ENCODE measurements at regions not wholly inside any gene's neighbourhood (a gene's known extent, or its start where the extent isn't known, plus 50 kb on each side); places are given as distances from the start of the nearest gene placed in this dataset.

DNA sequence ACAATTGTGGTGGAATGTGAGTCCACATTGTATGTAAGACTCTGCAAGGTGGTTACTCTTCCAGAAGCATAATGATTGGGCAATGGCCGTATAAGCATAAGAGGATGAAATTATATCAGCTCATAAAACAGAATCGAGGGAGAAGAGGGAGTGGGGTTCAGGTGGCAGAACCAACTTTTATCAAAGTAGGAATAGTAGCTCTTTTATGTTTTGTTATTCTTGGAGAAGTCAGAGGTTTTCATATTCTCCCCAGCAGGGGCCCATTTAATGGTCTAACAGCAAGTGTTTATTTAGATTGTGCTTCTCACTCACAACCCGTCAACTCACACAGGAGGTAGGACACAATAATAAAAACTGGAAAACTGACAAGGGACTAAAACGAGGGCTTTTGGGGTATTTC, 291.3 kb upstream of the CD180 start:
- no peak for TF ChIP-seq GLIS2 (tag by site-specific recombination; IDR thresholded peaks at IDR 0.05)
- TF ChIP-seq BCL11A (tag by site-specific recombination; IDR thresholded peaks at IDR 0.05; ENCODE audit: low read depth): 0 out of 2 replicates have a peak, but pooled peaks have one; percentile 59
- TF ChIP-seq, protein P1, sequence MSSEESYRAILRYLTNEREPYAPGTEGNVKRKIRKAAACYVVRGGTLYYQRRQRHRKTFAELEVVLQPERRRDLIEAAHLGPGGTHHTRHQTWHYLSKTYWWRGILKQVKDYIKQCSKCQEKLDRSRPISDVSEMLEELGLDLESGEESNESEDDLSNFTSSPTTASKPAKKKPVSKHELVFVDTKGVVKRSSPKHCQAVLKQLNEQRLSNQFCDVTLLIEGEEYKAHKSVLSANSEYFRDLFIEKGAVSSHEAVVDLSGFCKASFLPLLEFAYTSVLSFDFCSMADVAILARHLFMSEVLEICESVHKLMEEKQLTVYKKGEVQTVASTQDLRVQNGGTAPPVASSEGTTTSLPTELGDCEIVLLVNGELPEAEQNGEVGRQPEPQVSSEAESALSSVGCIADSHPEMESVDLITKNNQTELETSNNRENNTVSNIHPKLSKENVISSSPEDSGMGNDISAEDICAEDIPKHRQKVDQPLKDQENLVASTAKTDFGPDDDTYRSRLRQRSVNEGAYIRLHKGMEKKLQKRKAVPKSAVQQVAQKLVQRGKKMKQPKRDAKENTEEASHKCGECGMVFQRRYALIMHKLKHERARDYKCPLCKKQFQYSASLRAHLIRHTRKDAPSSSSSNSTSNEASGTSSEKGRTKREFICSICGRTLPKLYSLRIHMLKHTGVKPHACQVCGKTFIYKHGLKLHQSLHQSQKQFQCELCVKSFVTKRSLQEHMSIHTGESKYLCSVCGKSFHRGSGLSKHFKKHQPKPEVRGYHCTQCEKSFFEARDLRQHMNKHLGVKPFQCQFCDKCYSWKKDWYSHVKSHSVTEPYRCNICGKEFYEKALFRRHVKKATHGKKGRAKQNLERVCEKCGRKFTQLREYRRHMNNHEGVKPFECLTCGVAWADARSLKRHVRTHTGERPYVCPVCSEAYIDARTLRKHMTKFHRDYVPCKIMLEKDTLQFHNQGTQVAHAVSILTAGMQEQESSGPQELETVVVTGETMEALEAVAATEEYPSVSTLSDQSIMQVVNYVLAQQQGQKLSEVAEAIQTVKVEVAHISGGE (tag by site-specific recombination; conservative IDR thresholded peaks at IDR 0.05; ENCODE audit: low read depth): no peak
- TF ChIP-seq ZNF660 (tag by site-specific recombination; IDR thresholded peaks at IDR 0.05): no peak
- TF ChIP-seq, protein P2, sequence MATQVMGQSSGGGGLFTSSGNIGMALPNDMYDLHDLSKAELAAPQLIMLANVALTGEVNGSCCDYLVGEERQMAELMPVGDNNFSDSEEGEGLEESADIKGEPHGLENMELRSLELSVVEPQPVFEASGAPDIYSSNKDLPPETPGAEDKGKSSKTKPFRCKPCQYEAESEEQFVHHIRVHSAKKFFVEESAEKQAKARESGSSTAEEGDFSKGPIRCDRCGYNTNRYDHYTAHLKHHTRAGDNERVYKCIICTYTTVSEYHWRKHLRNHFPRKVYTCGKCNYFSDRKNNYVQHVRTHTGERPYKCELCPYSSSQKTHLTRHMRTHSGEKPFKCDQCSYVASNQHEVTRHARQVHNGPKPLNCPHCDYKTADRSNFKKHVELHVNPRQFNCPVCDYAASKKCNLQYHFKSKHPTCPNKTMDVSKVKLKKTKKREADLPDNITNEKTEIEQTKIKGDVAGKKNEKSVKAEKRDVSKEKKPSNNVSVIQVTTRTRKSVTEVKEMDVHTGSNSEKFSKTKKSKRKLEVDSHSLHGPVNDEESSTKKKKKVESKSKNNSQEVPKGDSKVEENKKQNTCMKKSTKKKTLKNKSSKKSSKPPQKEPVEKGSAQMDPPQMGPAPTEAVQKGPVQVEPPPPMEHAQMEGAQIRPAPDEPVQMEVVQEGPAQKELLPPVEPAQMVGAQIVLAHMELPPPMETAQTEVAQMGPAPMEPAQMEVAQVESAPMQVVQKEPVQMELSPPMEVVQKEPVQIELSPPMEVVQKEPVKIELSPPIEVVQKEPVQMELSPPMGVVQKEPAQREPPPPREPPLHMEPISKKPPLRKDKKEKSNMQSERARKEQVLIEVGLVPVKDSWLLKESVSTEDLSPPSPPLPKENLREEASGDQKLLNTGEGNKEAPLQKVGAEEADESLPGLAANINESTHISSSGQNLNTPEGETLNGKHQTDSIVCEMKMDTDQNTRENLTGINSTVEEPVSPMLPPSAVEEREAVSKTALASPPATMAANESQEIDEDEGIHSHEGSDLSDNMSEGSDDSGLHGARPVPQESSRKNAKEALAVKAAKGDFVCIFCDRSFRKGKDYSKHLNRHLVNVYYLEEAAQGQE (tag by site-specific recombination; IDR thresholded peaks at IDR 0.05): no peak
- TF ChIP-seq, protein P3, sequence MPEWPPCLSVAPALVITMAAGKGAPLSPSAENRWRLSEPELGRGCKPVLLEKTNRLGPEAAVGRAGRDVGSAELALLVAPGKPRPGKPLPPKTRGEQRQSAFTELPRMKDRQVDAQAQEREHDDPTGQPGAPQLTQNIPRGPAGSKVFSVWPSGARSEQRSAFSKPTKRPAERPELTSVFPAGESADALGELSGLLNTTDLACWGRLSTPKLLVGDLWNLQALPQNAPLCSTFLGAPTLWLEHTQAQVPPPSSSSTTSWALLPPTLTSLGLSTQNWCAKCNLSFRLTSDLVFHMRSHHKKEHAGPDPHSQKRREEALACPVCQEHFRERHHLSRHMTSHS (tag by site-specific recombination; IDR thresholded peaks at IDR 0.05): no peak
- TF ChIP-seq, protein P4, sequence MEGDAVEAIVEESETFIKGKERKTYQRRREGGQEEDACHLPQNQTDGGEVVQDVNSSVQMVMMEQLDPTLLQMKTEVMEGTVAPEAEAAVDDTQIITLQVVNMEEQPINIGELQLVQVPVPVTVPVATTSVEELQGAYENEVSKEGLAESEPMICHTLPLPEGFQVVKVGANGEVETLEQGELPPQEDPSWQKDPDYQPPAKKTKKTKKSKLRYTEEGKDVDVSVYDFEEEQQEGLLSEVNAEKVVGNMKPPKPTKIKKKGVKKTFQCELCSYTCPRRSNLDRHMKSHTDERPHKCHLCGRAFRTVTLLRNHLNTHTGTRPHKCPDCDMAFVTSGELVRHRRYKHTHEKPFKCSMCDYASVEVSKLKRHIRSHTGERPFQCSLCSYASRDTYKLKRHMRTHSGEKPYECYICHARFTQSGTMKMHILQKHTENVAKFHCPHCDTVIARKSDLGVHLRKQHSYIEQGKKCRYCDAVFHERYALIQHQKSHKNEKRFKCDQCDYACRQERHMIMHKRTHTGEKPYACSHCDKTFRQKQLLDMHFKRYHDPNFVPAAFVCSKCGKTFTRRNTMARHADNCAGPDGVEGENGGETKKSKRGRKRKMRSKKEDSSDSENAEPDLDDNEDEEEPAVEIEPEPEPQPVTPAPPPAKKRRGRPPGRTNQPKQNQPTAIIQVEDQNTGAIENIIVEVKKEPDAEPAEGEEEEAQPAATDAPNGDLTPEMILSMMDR (tag by site-specific recombination; IDR thresholded peaks at IDR 0.05): no peak

Data from HEK293 (cell line).